Endodermal cell (in vitro differentiated cells): ENCODE measurements at regions not wholly inside any gene's neighbourhood (a gene's known extent, or its start where the extent isn't known, plus 50 kb on each side); places are given as distances from the start of the nearest gene placed in this dataset.

Experiments
- DNase-seq: peaks from one replicate; pipeline ENCODE4 v3.0.0-alpha.2; 2017
- H3K27ac ChIP-seq: 2 replicates; pipeline ENCODE4 v1.5.1; 2013; ENCODE audit warnings: mild to moderate bottlenecking, low read depth, low read length, moderate library complexity
- H3K27me3 ChIP-seq: 2 replicates; pipeline ENCODE4 v1.6.1; 2013; ENCODE audit warnings: mild to moderate bottlenecking, low read length, moderate library complexity; ENCODE audit not compliant: insufficient read depth, control insufficient read depth, poor library complexity, severe bottlenecking
- H3K36me3 ChIP-seq: 2 replicates; pipeline ENCODE4 v1.7.0; 2013; ENCODE audit warnings: mild to moderate bottlenecking, low read length, moderate library complexity; ENCODE audit not compliant: control insufficient read depth, insufficient read depth
- H3K4me1 ChIP-seq: one replicate; pipeline ENCODE4 v1.7.0; 2013; ENCODE audit warnings: low read length; ENCODE audit not compliant: control insufficient read depth, insufficient read depth
- H3K4me3 ChIP-seq: 2 replicates; pipeline ENCODE4 v1.5.1; 2013; ENCODE audit warnings: mild to moderate bottlenecking, low read length, moderate library complexity
- H3K9ac ChIP-seq: 2 replicates; pipeline ENCODE4 v1.6.1; 2013; ENCODE audit warnings: mild to moderate bottlenecking, low read length, moderate library complexity; ENCODE audit not compliant: poor library complexity, severe bottlenecking; ENCODE audit errors: extremely low read depth
- H3K9me3 ChIP-seq: 2 replicates; pipeline ENCODE4 v1.6.1; 2013; ENCODE audit warnings: mild to moderate bottlenecking, low read length, moderate library complexity; ENCODE audit not compliant: control insufficient read depth
- H3K27ac Mint-ChIP-seq: 2 replicates; pipeline ENCODE4 v1.8.0; 2020; ENCODE audit warnings: mixed read lengths
- H3K27me3 Mint-ChIP-seq: 2 replicates; pipeline ENCODE4 v1.8.0; 2021; ENCODE audit warnings: mild to moderate bottlenecking, mixed read lengths; ENCODE audit not compliant: insufficient read depth
- H3K36me3 Mint-ChIP-seq: 2 replicates; pipeline ENCODE4 v1.8.0; 2020; ENCODE audit warnings: low read depth, mixed read lengths
- H3K4me1 Mint-ChIP-seq: 2 replicates; pipeline ENCODE4 v1.8.0; 2020; ENCODE audit warnings: mixed read lengths
- H3K4me3 Mint-ChIP-seq: 2 replicates; pipeline ENCODE4 v1.8.0; 2020; ENCODE audit warnings: mild to moderate bottlenecking, moderate library complexity, mixed read lengths
- H3K9me3 Mint-ChIP-seq: 2 replicates; pipeline ENCODE4 v1.8.0; 2020; ENCODE audit warnings: mild to moderate bottlenecking, mixed read lengths
- CTCF ChIP-seq: fragments of 200-600 bp; sonication (generic); conservative IDR thresholded peaks from 2 replicates; pipeline ENCODE4 v1.5.0; 2021; ENCODE audit warnings: antibody characterized with exemption, mild to moderate bottlenecking
- WGBS, 2 experiments: methylation state at CpG; one replicate each; pipeline versions ENCODE4 v1.1.5 to v1.1.7; 2013; ENCODE audit warnings: missing lambda C conversion rate in 2 of 2, mixed read lengths in 1 of 2; ENCODE audit not compliant: insufficient coverage in 1 of 2, insufficient read length in 1 of 2; 5-methylcytosine and 5-hydroxymethylcytosine counted together

- H3K9me3 Mint-ChIP-seq = peaks cover 6% of the 10 kb centered on the region
- no peaks in the 10 kb centered on the region for H3K36me3 Mint-ChIP-seq
- H3K27me3 Mint-ChIP-seq = peaks cover 12% of the 10 kb centered on the region
- no peak overlapping the region for H3K27ac ChIP-seq
- no peak overlapping the region for H3K27ac Mint-ChIP-seq
- H3K4me1 ChIP-seq = no peaks in the 10 kb centered on the region
- no peak overlapping the region for H3K9ac ChIP-seq
- no peaks in the 10 kb centered on the region for H3K27me3 ChIP-seq
- no peak overlapping the region for H3K4me3 Mint-ChIP-seq
- peaks cover 14% of the 10 kb centered on the region for H3K4me1 Mint-ChIP-seq
- H3K4me3 ChIP-seq = no peak overlapping the region
- H3K36me3 ChIP-seq = no peaks in the 10 kb centered on the region
- no CpG with 5 or more reads among the region's 1 CpG for WGBS, 2 experiments
- H3K9me3 ChIP-seq = no peaks in the 10 kb centered on the region
- TF ChIP-seq CTCF = no peak
- DNase-seq = no peak
These were observed 207.8 kb upstream of the DCAF8L1 start for GRCh38 chrX:28189011-28189410.

- Mint-ChIP-seq H3K4me3 (no peak overlapping the region), H3K27ac (no peak overlapping the region), H3K4me1 (peaks cover 14% of the 10 kb centered on the region), H3K27me3 (peaks cover 12% of the 10 kb centered on the region), H3K36me3 (no peaks in the 10 kb centered on the region), H3K9me3 (peaks cover 6% of the 10 kb centered on the region)
- no peak overlapping the region for H3K27ac ChIP-seq
- no peaks in the 10 kb centered on the region for H3K36me3 ChIP-seq
- H3K27me3 ChIP-seq = no peaks in the 10 kb centered on the region
- no peak overlapping the region for H3K9ac ChIP-seq
- TF ChIP-seq CTCF = no peak
- no peak for DNase-seq
- 50% methylated on average over 1 of the region's 1 CpG; no CpG with 5 or more reads in 1 of the 2 experiments for WGBS, 2 experiments
- H3K4me1 ChIP-seq = no peaks in the 10 kb centered on the region
- no peaks in the 10 kb centered on the region for H3K9me3 ChIP-seq
- H3K4me3 ChIP-seq = no peak overlapping the region
These were observed 207.3 kb upstream of the DCAF8L1 start for GRCh38 chrX:28188526-28188925.

GRCh38 chrX:28180096-28180495 lies 198.8 kb upstream of the DCAF8L1 start:
- TF ChIP-seq CTCF = no peak
- Mint-ChIP-seq H3K36me3 (no peaks in the 10 kb centered on the region), H3K27ac (no peak overlapping the region), H3K4me1 (no peaks in the 10 kb centered on the region), H3K27me3 (no peaks in the 10 kb centered on the region), H3K9me3 (peaks cover 3% of the 10 kb centered on the region), H3K4me3 (no peak overlapping the region)
- Histone ChIP-seq H3K9ac (no peak overlapping the region), H3K9me3 (no peaks in the 10 kb centered on the region), H3K4me3 (no peak overlapping the region), H3K27ac (no peak overlapping the region), H3K27me3 (no peaks in the 10 kb centered on the region), H3K4me1 (no peaks in the 10 kb centered on the region), H3K36me3 (no peaks in the 10 kb centered on the region)
- DNase-seq = no peak
- 100% methylated on average over 1 of the region's 2 CpGs; no CpG with 5 or more reads in 1 of the 2 experiments for WGBS, 2 experiments
